ENCODE measurements at regions not wholly inside any gene's neighbourhood (a gene's known extent, or its start where the extent isn't known, plus 50 kb on each side); places are given as distances from the start of the nearest gene placed in this dataset.

DNA sequence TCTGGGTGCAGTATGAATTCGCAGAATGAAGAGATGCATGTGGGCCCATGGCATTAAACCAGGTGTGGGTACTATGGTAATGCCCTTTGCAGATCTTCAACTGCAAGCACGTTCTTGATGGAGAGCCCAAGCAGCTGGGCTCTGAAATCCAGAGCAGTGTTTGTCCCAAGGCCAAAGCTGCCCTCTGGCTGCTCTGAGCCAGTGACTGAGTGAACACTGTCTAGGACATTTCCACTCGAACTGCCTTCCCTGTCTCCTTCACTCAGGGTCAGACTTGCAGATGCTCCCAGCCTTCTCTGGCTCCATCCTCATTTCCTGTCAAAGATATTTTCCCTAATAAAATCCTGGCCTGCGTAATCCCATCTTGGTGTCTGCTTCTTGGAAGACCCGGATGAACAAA, 80.2 kb upstream of the GJB6 start:
- 86% methylated on average over 5 of the region's 5 CpGs for WGBS (ENCODE audit: low lambda C conversion rate, missing lambda C conversion rate)
- no peak for DNase-seq (ENCODE audit: low spot score)
- Histone ChIP-seq H3K27me3 (no peaks in the 10 kb centered on the region), H3K9me3 (ENCODE audit: low read depth) (no peaks in the 10 kb centered on the region), H3K4me1 (ENCODE audit: insufficient read depth) (no peaks in the 10 kb centered on the region), H3K36me3 (replicated peaks; ENCODE audit: insufficient read depth, low read depth) (no peaks in the 10 kb centered on the region), H3K4me3 (no peak overlapping the region), H2AFZ (no peak overlapping the region), H3K4me2 (no peak overlapping the region), H3K27ac (no peak overlapping the region), H4K20me1 (ENCODE audit: insufficient read depth, poor library complexity, severe bottlenecking) (no peaks in the 10 kb centered on the region), H3K9me2 (replicated peaks; ENCODE audit: insufficient read depth) (no peaks in the 10 kb centered on the region), H3K79me2 (no peaks in the 10 kb centered on the region)
- TF ChIP-seq, protein P1, sequence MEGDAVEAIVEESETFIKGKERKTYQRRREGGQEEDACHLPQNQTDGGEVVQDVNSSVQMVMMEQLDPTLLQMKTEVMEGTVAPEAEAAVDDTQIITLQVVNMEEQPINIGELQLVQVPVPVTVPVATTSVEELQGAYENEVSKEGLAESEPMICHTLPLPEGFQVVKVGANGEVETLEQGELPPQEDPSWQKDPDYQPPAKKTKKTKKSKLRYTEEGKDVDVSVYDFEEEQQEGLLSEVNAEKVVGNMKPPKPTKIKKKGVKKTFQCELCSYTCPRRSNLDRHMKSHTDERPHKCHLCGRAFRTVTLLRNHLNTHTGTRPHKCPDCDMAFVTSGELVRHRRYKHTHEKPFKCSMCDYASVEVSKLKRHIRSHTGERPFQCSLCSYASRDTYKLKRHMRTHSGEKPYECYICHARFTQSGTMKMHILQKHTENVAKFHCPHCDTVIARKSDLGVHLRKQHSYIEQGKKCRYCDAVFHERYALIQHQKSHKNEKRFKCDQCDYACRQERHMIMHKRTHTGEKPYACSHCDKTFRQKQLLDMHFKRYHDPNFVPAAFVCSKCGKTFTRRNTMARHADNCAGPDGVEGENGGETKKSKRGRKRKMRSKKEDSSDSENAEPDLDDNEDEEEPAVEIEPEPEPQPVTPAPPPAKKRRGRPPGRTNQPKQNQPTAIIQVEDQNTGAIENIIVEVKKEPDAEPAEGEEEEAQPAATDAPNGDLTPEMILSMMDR (IDR thresholded peaks at IDR 0.05; ENCODE audit: poor library complexity): no peak
- TF ChIP-seq EZH2phosphoT487 (IDR thresholded peaks at IDR 0.05; ENCODE audit: low read depth, severe bottlenecking, unreplicated experiment) (no peak), EZH2 (IDR thresholded peaks at IDR 0.05; ENCODE audit: borderline replicate concordance) (no peak)

DNA sequence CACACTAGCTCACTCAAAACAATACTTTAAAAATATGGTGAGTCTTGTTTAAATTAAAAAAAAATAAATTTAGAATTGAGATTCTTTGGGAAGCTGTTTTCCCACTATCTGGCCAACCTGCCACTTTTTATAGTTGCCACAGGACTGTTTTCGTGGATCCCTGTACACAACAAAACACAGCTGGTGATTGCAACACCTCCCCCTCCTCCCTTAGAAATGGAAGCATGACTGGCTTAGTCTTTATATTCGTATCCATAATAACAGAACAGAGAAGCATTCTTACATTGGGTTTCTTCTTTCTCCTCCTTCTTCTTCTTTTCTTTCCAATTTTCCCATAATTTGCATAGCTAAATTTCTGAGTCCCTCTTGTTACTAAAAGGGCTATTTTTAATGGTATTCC, 79.5 kb upstream of the GJB6 start:
- Histone ChIP-seq H3K9me3 (ENCODE audit: low read depth) (no peaks in the 10 kb centered on the region), H3K4me3 (no peak overlapping the region), H3K4me1 (ENCODE audit: insufficient read depth) (no peaks in the 10 kb centered on the region), H3K9me2 (replicated peaks; ENCODE audit: insufficient read depth) (no peaks in the 10 kb centered on the region), H3K36me3 (replicated peaks; ENCODE audit: insufficient read depth, low read depth) (no peaks in the 10 kb centered on the region), H2AFZ (no peak overlapping the region), H3K27ac (no peak overlapping the region), H3K4me2 (no peak overlapping the region), H3K79me2 (no peaks in the 10 kb centered on the region), H4K20me1 (ENCODE audit: insufficient read depth, poor library complexity, severe bottlenecking) (no peaks in the 10 kb centered on the region), H3K27me3 (no peaks in the 10 kb centered on the region)
- DNase-seq (ENCODE audit: low spot score): no peak
- no peak for TF ChIP-seq EZH2 (IDR thresholded peaks at IDR 0.05; ENCODE audit: borderline replicate concordance)
- TF ChIP-seq, protein P1 (IDR thresholded peaks at IDR 0.05; ENCODE audit: poor library complexity): no peak
- TF ChIP-seq EZH2phosphoT487 (IDR thresholded peaks at IDR 0.05; ENCODE audit: low read depth, severe bottlenecking, unreplicated experiment): no peak
- WGBS (ENCODE audit: low lambda C conversion rate, missing lambda C conversion rate): 81% methylated on average over 2 of the region's 2 CpGs

DNA sequence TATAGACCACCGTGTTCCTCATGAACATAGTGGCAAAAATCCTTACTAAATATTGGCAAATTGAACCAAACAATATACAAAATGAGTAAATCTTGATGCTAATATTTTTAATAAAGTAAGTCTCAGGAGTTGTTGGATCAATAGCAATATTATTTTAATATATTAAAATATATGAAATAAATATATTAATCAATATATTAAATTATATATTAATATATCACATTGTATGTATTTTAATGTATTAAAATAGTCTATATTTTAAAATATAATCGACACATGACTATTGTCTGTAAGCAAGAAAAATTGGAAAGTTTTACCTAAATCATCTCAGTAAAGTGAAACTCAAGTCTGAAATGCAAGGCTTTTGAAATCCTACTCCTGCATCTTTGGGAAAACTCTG, 78.9 kb upstream of the GJB6 start:
- TF ChIP-seq EZH2 (IDR thresholded peaks at IDR 0.05; ENCODE audit: borderline replicate concordance) (no peak), EZH2phosphoT487 (IDR thresholded peaks at IDR 0.05; ENCODE audit: low read depth, severe bottlenecking, unreplicated experiment) (no peak)
- TF ChIP-seq, protein P1 (IDR thresholded peaks at IDR 0.05; ENCODE audit: poor library complexity): no peak
- H3K9me3 ChIP-seq (ENCODE audit: low read depth): no peaks in the 10 kb centered on the region
- no peaks in the 10 kb centered on the region for H3K27me3 ChIP-seq
- no peak overlapping the region for H2AFZ ChIP-seq
- H3K9me2 ChIP-seq (replicated peaks; ENCODE audit: insufficient read depth): no peaks in the 10 kb centered on the region
- H4K20me1 ChIP-seq (ENCODE audit: insufficient read depth, poor library complexity, severe bottlenecking): no peaks in the 10 kb centered on the region
- no peaks in the 10 kb centered on the region for H3K4me1 ChIP-seq (ENCODE audit: insufficient read depth)
- WGBS (ENCODE audit: low lambda C conversion rate, missing lambda C conversion rate): 97% methylated on average over 2 of the region's 2 CpGs
- no peak overlapping the region for H3K4me3 ChIP-seq
- no peak overlapping the region for H3K27ac ChIP-seq
- DNase-seq (ENCODE audit: low spot score): no peak
- no peaks in the 10 kb centered on the region for H3K36me3 ChIP-seq (replicated peaks; ENCODE audit: insufficient read depth, low read depth)
- no peak overlapping the region for H3K4me2 ChIP-seq
- H3K79me2 ChIP-seq: no peaks in the 10 kb centered on the region

DNA sequence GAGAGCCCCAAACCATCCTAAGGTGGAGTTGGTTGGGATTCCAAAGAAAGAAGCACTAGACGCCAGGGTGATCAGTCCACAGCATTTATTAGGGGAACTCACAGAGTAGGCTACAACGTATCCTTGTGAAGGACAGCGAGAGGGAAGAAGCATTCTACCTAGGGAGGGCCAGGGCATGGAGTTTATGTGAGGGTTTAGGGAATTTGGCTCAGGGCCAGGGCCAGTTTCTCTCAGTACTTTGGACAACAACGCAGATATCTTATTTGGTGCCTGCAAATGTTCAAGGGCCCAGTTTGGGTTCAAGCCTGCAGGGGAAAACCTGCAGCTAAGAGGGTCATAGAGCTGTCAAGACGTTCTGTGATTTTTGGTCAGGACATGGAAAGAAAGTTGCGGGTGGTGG, 73.9 kb upstream of the GJB6 start:
- TF ChIP-seq EZH2 (IDR thresholded peaks at IDR 0.05; ENCODE audit: borderline replicate concordance) (no peak), EZH2phosphoT487 (IDR thresholded peaks at IDR 0.05; ENCODE audit: low read depth, severe bottlenecking, unreplicated experiment) (no peak)
- TF ChIP-seq, protein P1 (IDR thresholded peaks at IDR 0.05; ENCODE audit: poor library complexity): no peak
- Histone ChIP-seq H4K20me1 (ENCODE audit: insufficient read depth, poor library complexity, severe bottlenecking) (no peaks in the 10 kb centered on the region), H2AFZ (no peak overlapping the region), H3K27me3 (no peaks in the 10 kb centered on the region), H3K9me2 (replicated peaks; ENCODE audit: insufficient read depth) (no peaks in the 10 kb centered on the region), H3K9me3 (ENCODE audit: low read depth) (no peaks in the 10 kb centered on the region), H3K27ac (no peak overlapping the region), H3K4me3 (no peak overlapping the region), H3K4me1 (ENCODE audit: insufficient read depth) (no peaks in the 10 kb centered on the region), H3K79me2 (no peaks in the 10 kb centered on the region), H3K36me3 (replicated peaks; ENCODE audit: insufficient read depth, low read depth) (no peaks in the 10 kb centered on the region), H3K4me2 (no peak overlapping the region)
- DNase-seq (ENCODE audit: low spot score): no peak
- WGBS (ENCODE audit: low lambda C conversion rate, missing lambda C conversion rate): 91% methylated on average over 6 of the region's 6 CpGs

All from hepatocyte (in vitro differentiated cells).